Fibroblast of lung (primary cell): ENCODE measurements at regions not wholly inside any gene's neighbourhood (a gene's known extent, or its start where the extent isn't known, plus 50 kb on each side); places are given as distances from the start of the nearest gene placed in this dataset.
"Not testable (repeated sequence)": the region's sequence is repeated elsewhere in the genome, so short reads cannot be mapped to it uniquely, and the experiment has no call there.

Experiments used
- DNase-seq, 2 donors: peaks; one replicate each; pipeline versions ENCODE4 v3.0.0 to v3.0.0-alpha.2; 2010; ENCODE audit warnings: low read depth in 2 of 2
- H2AFZ ChIP-seq: 2 replicates; pipeline ENCODE4 v1.5.1; 2012; ENCODE audit warnings: low read length, control low read depth, inconsistent platforms
- H3K27ac ChIP-seq: 2 replicates; pipeline ENCODE4 v1.5.1; 2011; ENCODE audit warnings: low read length, control low read depth; ENCODE audit not compliant: insufficient read depth
- H3K27me3 ChIP-seq: 2 replicates; pipeline ENCODE4 v1.5.1; 2011; ENCODE audit warnings: mild to moderate bottlenecking, low read length; ENCODE audit not compliant: control insufficient read depth, insufficient read depth
- H3K36me3 ChIP-seq: 2 replicates; pipeline ENCODE4 v1.5.1; 2011; ENCODE audit warnings: low read length; ENCODE audit not compliant: control insufficient read depth, insufficient read depth
- H3K4me1 ChIP-seq: 2 replicates; pipeline ENCODE4 v1.5.1; 2011; ENCODE audit warnings: low read length; ENCODE audit not compliant: control insufficient read depth, insufficient read depth; ENCODE audit errors: extremely low read depth
- H3K4me2 ChIP-seq: 2 replicates; pipeline ENCODE4 v1.5.1; 2011; ENCODE audit warnings: low read length, control low read depth; ENCODE audit not compliant: insufficient read depth; ENCODE audit errors: extremely low read depth
- H3K4me3 ChIP-seq, 4 experiments: fragments of 200-600 bp in 1 of 4; sonication (generic) in 1 of 4; replicated peaks in 1 of 4; 2 replicates each; pipeline ENCODE4 v1.5.1; 2011 to 2016; ENCODE audit warnings: low read length in 4 of 4, low read depth in 3 of 4, mild to moderate bottlenecking in 3 of 4, control low read depth in 2 of 4, inconsistent platforms in 1 of 4, mixed read lengths in 1 of 4; ENCODE audit not compliant: insufficient read depth in 1 of 4; ENCODE audit errors: control extremely low read depth in 1 of 4
- H3K79me2 ChIP-seq: 2 replicates; pipeline ENCODE4 v1.5.1; 2012; ENCODE audit warnings: mild to moderate bottlenecking, low read length, inconsistent platforms; ENCODE audit not compliant: control insufficient read depth, insufficient read depth
- H3K9ac ChIP-seq: 2 replicates; pipeline ENCODE4 v1.5.1; 2011; ENCODE audit warnings: mild to moderate bottlenecking, low read length, control low read depth; ENCODE audit not compliant: insufficient read depth
- H3K9me3 ChIP-seq: 2 replicates; pipeline ENCODE4 v1.5.1; 2012; ENCODE audit warnings: low read depth, low read length; ENCODE audit not compliant: control insufficient read depth, insufficient read depth
- H4K20me1 ChIP-seq: 2 replicates; pipeline ENCODE4 v1.5.1; 2011; ENCODE audit warnings: low read length; ENCODE audit not compliant: control insufficient read depth, insufficient read depth; ENCODE audit errors: extremely low read depth

DNA sequence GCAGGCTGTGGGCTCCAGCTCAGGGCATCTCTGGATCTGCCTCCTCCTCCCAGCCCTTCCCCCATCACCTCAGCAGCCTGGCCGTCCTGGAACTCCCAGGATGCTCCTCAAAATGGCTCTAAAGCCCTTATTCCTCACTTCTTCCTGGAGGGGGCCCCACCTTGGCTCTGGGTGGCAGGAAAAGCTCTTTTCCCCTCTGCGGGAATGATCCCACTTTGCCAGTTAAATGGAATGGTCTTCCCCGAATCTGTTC, 79.1 kb upstream of the GOLGA6L4 start:
- H3K4me2 ChIP-seq, H3K36me3 ChIP-seq, H3K27ac ChIP-seq, H2AFZ ChIP-seq, H3K79me2 ChIP-seq, H3K4me3 ChIP-seq, DNase-seq, H3K9ac ChIP-seq, H4K20me1 ChIP-seq, H3K9me3 ChIP-seq, H3K4me1 ChIP-seq, H3K27me3 ChIP-seq: not testable (repeated sequence)

DNA sequence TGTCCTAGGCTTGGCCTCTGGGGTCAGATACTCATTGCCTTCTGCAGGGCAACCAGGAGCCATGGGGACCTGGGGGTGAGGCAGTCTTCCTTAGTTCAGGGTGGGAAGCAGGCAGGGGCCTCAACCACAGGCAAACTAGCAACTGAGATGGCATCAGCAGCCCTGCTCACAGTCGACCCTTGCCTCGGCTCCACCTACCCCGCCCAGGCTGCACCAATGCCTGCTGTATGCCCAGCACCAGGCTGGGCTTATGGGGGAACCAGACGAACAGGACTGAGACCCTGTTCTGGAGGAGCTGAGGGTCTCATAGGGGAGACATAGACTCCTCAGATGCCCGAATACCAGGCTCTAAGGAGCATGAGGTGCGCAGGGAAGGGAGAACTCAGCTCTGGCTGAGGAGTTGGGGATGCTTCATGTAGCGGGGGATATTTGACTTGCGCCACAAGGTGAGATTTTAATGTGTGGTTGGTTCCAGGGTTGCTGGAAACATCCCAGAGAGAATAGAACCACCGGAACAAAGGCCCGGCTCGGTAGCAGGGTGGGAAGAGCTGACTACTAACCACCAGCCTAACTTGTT, 78.4 kb upstream of the GOLGA6L4 start:
- H3K9ac ChIP-seq, H3K4me3 ChIP-seq, H3K79me2 ChIP-seq, H3K9me3 ChIP-seq, H3K4me1 ChIP-seq, H3K27me3 ChIP-seq, DNase-seq, H2AFZ ChIP-seq, H3K27ac ChIP-seq, H4K20me1 ChIP-seq, H3K4me2 ChIP-seq, H3K36me3 ChIP-seq: not testable (repeated sequence)

DNA sequence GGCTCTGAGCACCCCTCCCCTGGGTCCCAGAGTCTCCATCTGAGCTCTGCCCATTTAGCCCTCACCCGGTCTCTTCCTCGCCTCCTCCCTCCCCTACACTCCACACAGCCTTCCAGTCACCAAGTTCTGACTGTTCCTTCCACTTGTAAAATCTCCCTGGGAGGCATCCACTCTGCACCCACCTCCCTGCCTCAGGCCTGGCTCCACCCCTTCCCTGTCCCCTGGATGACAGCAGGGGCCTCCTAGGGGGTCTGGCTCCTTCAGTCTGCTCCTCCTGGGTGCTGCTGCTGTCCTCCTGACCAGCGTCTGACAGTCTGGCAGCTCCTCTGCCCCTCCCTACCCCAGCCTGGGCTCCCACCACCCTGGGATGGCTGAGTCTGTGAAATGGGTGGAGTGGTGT, 77.7 kb upstream of the GOLGA6L4 start:
- not testable (repeated sequence) for H3K27ac ChIP-seq, H2AFZ ChIP-seq, H3K4me1 ChIP-seq, DNase-seq, H3K27me3 ChIP-seq, H3K79me2 ChIP-seq, H4K20me1 ChIP-seq, H3K4me2 ChIP-seq, H3K9ac ChIP-seq, H3K36me3 ChIP-seq, H3K9me3 ChIP-seq, H3K4me3 ChIP-seq

DNA sequence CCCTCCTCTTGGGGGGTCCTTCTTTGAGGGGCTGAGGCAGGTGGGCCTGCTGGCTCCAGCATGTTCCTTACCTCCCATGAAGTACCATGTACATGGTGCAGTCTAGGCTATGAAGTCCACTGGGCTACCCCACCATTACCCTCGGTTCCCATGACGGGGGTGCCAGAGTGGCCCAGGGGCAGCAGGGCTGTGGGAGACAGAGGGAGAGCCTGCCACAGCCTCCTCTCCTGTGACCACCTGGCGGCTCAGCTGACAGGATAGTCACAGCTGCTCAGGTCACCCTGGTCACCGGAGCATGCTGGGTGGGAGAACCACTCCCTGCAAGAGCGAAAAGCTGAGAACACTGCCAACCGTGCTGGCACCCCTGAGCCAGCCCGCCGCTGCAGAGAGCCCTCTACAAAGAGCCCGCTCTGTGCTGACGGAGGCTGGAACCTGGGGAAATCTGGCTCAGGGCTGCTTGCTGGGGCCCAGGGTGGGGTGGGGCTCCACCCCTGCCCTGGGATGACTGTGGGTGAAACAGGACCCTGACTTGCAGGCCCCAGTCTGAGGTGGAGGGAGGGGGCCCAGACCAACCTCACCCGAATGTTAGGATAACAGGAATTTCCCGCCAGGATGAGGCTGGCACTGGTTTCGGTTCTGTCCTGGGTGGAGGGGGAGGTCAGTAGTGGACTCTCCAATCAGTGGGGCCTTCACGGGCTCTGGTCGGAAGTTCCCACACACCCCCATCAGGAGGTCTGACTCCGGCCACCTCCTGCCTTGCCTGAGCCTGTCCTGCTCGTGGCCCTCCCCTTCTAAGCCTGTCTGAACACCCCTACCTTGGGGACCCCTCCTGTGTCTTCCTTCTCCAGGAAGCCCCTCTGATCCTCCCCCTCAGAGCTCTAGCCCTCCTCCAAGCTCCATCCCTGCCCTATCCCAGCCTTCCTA, 76.0 kb upstream of the GOLGA6L4 start:
- H3K4me2 ChIP-seq, DNase-seq, H3K36me3 ChIP-seq, H3K4me1 ChIP-seq, H3K9me3 ChIP-seq, H3K27me3 ChIP-seq, H3K27ac ChIP-seq, H2AFZ ChIP-seq, H3K79me2 ChIP-seq, H3K9ac ChIP-seq, H4K20me1 ChIP-seq, H3K4me3 ChIP-seq: not testable (repeated sequence)

DNA sequence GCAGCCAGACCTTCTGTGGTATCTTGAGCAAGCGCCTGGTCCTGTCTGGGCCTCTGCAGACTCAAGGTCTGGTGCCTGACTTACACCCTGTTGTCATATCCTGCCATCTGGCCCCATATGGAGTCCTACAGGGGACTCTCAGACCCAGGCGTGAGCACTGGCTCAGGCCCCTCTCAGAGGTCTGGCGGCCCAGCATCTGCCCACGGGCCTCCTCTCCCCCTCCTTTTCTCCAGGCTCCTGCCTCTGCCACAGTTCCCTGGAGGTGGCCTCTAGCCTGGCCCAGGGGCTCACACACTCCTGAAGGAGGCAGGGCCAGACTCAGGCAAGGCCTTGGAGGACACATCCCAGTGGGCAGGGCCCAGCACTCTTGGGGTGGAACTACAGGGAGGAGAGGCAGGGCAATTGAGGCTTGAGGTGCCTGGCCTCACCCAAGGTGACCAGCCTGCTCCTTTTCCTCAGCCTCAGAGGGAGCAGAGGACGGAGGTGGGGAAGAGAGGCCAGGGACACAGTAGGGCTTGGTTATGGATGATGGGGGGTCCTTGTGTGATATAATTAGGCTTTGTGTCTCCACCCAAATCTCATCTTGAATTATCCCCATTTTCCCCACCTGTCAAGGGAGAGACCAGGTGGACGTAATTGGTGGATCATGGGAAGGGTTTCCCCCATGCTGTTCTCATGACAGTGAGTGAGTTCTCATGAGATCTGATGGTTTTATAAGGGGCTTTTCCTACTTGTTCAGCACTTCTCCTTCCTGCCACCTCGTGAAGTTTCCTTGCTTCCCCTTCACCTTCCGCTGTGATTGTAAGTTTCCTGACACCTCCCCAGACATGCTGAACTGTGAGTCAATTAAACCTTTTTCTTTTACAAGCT, 70.9 kb upstream of the GOLGA6L4 start:
- DNase-seq, H3K9me3 ChIP-seq, H3K4me1 ChIP-seq, H3K9ac ChIP-seq, H3K27me3 ChIP-seq, H3K36me3 ChIP-seq, H3K4me3 ChIP-seq, H4K20me1 ChIP-seq, H3K79me2 ChIP-seq, H3K27ac ChIP-seq, H3K4me2 ChIP-seq, H2AFZ ChIP-seq: not testable (repeated sequence)

DNA sequence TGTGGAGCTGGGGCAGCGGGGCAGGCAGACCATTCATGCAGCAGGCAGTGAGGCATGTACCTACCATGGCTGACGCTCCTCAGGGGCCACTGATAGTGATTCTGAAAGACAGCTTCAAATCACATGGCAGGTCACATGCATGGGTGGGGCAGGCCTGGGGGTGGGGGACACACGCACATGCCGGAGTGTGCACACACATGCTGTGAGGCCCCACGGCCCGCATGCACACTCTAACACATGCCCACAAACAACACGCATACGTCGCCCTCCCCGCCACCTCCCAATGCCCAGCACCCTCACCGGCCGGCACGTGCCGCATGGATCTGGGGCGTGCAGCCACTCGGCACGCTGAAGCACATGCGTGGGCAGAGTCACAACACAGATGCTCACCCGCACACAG, 65.5 kb upstream of the GOLGA6L4 start:
- H3K9ac ChIP-seq, DNase-seq, H3K79me2 ChIP-seq, H4K20me1 ChIP-seq, H3K27me3 ChIP-seq, H3K36me3 ChIP-seq, H3K9me3 ChIP-seq, H3K4me2 ChIP-seq, H3K4me1 ChIP-seq, H3K4me3 ChIP-seq, H3K27ac ChIP-seq, H2AFZ ChIP-seq: not testable (repeated sequence)
